ENCODE measurements at regions not wholly inside any gene's neighbourhood (a gene's known extent, or its start where the extent isn't known, plus 50 kb on each side); places are given as distances from the start of the nearest gene placed in this dataset.

- TF ChIP-seq CTCF (IDR thresholded peaks at IDR 0.05) (no peak), POLR2A (IDR thresholded peaks at IDR 0.05) (no peak)
Observed at GRCh38 chr12:75890660-75891059, 140.9 kb downstream of the PHLDA1 start.

All from heart left ventricle (tissue), 13 donors.